ENCODE measurements at regions not wholly inside any gene's neighbourhood (a gene's known extent, or its start where the extent isn't known, plus 50 kb on each side); places are given as distances from the start of the nearest gene placed in this dataset.

GRCh38 chrX:19293606-19294325, 50.0 kb upstream of the PDHA1 start:
- no peaks in the 10 kb centered on the region for H3K27me3 ChIP-seq (replicated peaks)
- in situ Hi-C loops (cut with HindIII; ENCODE audit: low pct_ligation_motif_present, low sequenced_read_pairs), result no loop called here
- DNase-seq, result no peak
- H3K36me3 ChIP-seq (replicated peaks), result no peaks in the 10 kb centered on the region
- no peak for TF ChIP-seq CTCF (IDR thresholded peaks at IDR 0.05; ENCODE audit: low read depth, low read length, missing control alignments)
- no peak overlapping the region for H3K4me3 ChIP-seq (ENCODE audit: low read depth, low read length)
- H3K27ac ChIP-seq, result no peak overlapping the region

Measured in brain microvascular endothelial cell (primary cell).